ENCODE measurements at regions not wholly inside any gene's neighbourhood (a gene's known extent, or its start where the extent isn't known, plus 50 kb on each side); places are given as distances from the start of the nearest gene placed in this dataset.
"Not testable (repeated sequence)": the region's sequence is repeated elsewhere in the genome, so short reads cannot be mapped to it uniquely, and the experiment has no call there.

DNA sequence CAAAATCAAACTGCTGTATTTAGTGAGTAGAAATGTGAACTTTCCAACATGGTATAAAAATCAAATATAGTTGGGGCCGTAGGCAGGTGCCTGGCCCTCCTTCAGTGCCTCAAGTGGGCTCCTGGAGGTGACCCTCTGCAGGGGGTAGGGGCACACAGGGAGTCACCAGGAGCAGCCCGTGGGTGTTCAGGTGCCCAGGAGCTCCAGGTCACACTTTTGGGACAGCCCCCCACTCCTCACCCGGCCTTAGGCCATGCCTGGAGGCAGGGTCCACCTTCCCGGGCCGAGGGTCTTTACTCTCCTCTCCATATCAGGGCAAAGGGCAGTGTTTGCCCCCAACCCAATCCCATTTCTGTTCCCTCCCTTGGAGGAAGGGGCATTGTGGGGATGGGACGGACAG is 108.0 kb upstream of the MTAP start:
- DNase-seq (ENCODE audit: low spot score) = no peak

GRCh38 chr9:21695443-21695842 is 107.0 kb upstream of the MTAP start:
- no peak for DNase-seq (ENCODE audit: low spot score)

DNA sequence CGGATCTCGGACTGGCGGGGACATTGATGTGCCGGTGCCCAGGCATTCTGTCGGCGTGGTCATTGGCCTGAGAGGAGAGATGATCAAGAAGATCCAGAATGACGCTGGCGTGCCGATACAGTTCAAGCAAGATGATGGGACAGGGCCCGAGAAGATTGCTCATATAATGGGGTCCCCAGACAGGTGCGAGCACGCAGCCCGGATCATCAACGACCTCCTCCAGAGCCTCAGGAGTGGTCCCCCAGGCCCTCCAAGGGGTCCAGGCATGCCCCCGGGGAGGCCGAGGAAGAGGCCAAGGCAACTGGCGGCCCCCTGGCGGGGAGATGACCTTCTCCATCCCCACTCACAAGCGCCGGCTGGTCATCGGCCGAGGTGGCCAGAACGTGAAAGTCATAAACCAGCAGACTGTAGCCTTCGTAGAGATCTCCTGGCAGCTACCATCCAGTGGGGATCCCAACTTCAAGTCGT is 106.5 kb upstream of the MTAP start:
- DNase-seq (ENCODE audit: low spot score) = no peak

DNA sequence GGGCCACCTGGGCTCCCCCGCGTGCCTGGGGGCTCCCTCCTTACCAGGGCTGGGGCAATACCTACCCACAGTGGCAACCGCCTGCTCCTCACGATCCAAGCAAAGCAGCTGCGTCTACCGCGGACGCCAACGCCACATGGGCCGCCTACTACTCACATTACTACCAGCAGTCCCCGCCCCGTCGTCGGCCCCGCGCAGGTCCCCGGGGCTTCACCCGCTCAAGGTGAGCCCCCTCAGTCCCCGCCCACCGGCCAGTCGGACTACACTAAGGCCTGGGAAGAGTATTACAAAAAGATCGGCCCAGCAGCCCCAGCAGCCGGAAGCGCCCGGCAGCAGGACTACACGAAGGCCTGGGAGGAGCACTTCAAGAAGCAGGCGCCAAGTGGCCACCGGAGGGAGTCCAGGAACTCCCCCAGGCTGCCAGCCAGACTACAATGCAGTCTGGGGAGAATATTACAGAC is 106.0 kb upstream of the MTAP start:
- DNase-seq (ENCODE audit: low spot score) = no peak

DNA sequence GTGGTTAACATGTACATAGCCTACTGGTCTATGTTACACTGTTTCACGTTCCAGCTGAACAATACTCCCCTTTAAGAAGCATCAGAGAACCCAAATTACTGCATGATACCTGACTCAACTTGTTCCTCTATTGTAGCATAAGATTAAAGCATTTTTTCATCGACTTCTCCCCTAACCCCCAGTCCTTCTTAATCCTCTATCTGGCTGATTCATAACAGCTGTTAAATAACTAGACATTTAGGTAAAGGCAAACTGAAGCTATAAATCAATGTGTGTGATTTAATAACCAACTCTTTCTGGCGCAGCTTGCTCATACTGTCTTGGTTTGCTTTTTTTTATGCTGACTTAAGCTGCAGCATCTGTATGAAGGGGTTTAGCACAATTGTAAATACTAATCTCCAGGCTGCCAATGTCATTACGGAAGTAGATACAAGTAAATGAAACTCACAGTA is 94.2 kb upstream of the MTAP start:
- DNase-seq (ENCODE audit: low spot score) = no peak

DNA sequence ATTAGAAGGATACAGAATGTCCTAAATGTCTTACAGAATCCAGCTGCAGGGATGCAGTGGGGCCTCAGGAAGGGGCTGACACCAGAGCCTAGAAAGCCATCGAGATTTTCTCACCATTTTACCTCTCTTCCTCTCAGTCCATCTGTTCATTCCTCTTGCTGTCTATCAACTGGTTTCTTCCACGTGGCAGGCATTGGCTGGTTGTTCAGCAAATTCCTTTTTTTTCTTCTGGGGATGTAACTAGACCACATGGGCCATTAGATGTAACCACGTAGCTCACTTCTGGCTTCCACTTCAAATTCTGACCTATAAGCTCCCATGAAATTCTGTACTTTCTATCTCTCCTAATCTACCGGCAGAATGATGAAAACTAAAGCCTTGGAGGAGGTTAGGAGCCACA is 93.6 kb upstream of the MTAP start:
- no peak for DNase-seq (ENCODE audit: low spot score)

- DNase-seq (ENCODE audit: low spot score) = peak; percentile 56
Observed at GRCh38 chr9:21709464-21710058, 92.9 kb upstream of the MTAP start.

DNA sequence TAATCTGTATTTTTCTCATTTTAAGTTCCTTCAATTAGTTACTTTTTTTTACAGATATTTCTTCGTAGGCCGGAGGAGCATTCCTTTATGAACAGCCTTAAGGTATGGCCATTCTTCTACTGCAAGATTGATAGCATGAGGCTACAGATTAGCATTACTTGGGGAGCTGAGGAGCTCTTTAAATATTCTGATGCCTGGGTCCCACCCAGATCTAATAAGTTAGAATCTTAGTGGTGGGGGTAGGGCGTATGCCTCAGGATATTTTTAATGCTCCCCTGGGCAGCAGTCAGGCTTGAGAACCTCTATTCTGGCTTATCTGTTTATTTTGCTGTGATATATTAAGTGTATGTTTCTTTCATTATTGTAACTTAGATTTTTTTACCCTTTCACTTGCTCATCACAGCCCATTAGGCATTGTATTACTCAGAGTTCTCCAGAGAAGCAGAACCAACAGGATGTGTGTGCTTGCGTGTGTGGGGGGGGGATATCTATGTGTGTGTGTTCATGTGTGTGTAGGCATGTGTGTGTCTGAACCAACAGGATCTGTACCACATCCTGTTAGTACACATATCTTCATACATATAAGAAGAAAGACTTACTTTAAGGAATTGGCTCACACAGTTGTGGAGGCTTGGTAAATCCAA is 91.8 kb upstream of the MTAP start:
- DNase-seq (ENCODE audit: low spot score) = peak; percentile 3

GRCh38 chr9:21711504-21711903 is 90.9 kb upstream of the MTAP start:
- no peak for DNase-seq (ENCODE audit: low spot score)

DNA sequence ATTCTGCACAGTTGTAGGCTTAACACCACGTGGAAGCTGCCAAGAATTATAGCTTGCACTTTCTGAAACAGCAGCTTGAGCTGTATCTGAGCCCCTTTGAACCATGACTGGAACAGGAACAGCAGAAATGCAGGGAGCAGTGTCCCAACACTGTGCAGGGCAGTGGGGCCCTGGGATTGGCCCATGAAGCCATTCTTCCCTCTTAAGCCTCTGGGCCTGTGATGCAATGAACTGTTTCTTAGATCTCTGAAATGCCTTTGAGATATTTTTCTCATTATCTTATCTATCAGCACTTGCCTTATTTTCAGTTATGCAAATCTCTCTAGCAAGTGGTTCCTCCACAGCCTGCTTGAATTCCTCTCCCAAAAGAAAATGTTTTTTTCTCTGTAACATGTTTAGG is 87.0 kb upstream of the MTAP start:
- no peak for DNase-seq (ENCODE audit: low spot score)

DNA sequence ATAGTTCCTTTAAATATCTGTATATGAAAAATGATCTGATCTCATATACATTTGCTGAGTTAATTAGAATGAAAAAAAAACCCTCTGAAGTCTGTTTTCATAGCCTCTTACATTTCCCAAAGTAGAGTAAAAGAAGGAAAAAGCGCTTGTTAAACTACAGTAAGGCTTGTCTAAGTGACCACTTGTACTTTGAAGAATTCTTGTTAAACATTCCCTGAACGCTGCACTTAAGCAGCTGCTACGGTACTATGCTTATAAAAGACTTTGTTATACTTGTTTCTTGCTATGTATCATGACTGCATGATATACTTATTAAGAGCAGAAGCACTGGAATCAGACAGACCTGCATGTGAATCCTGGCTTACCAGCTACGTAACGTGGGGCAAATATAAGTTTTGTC is 81.7 kb upstream of the MTAP start:
- DNase-seq (ENCODE audit: low spot score) = no peak

- not testable (repeated sequence) for DNase-seq (ENCODE audit: low spot score)
Observed at GRCh38 chr9:21727411-21727810, 75.0 kb upstream of the MTAP start.

DNA sequence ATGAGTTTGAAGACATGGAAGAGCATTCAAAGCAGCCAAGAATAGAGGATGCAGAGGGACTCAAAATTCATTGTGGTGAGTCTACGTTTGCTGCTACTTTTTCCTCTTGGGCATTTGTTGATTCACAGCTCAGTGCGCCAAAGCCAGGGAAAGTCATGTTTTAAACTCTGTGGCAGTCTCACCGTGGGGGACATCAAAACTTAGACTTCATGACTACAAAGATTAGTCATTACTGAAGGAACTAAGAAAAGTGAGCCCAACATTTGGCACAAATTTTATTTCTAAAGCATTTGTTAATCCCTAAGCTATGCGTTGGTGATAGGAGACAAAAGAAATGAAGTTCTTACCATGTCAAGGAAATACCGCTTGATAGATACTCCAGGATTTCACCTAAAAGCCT is 73.7 kb upstream of the MTAP start:
- DNase-seq (ENCODE audit: low spot score) = no peak

DNA sequence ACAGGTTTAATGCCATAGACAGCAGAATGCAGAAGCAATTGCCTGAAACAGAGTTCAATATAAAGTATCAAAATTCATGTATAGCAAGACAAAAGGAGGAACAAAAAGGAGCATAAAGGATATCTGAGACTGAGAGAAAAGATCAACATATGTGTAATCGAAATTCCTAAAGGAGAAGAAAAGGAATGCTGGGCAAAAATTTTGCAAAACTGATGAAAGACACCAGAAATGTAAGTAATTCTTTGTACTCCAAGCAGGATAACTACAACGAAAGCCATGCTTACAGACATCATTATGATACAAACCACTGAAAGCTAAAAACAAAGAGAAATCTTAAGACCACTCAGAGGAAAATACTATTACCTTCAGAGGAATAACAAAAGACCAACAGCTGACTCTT is 72.8 kb upstream of the MTAP start:
- no peak for DNase-seq (ENCODE audit: low spot score)

- DNase-seq (ENCODE audit: low spot score) = no peak
Observed at GRCh38 chr9:21730899-21731298, 71.5 kb upstream of the MTAP start.

- DNase-seq (ENCODE audit: low spot score) = no peak
Observed at GRCh38 chr9:21741151-21741550, 61.3 kb upstream of the MTAP start.

DNA sequence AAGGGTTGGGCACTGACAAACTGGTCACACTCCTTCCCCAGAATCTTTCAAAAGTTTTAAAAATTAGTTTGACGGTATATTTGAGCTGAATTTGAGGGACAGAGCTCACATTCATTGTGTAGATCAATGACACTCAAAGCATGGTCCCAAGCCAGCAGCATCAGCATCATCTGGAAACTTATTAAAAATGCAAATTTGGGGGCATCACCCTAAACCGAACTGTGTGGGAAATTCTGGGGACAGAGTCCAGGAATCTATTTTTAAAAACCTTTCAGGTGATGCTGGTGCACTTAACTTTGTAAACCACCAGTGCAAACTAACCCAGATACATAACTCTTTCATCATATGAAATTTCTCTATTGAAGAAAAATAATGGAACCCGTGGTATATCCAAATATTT is 58.1 kb upstream of the MTAP start:
- no peak for DNase-seq (ENCODE audit: low spot score)

GRCh38 chr9:21744841-21745240 is 57.6 kb upstream of the MTAP start:
- no peak for DNase-seq (ENCODE audit: low spot score)

DNA sequence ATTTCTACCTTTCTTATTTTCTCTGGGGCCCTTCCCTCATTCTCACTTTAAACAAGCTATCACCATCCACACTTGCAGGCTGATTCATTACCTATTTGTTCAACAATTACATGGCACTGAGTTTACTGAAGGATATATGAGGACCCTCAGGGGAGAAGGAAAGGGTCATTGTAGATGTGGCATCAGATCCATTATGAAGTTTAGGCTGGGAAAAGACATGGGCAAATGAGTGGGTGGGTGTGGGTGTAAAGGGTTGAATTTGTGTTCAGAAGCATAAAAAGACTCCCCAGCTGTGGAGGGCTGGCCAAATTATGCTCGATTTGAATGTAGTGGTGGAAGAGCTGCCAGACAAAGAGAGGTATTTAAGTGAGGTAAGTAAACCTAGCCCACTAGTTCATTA is 55.9 kb upstream of the MTAP start:
- DNase-seq (ENCODE audit: low spot score) = no peak

DNA sequence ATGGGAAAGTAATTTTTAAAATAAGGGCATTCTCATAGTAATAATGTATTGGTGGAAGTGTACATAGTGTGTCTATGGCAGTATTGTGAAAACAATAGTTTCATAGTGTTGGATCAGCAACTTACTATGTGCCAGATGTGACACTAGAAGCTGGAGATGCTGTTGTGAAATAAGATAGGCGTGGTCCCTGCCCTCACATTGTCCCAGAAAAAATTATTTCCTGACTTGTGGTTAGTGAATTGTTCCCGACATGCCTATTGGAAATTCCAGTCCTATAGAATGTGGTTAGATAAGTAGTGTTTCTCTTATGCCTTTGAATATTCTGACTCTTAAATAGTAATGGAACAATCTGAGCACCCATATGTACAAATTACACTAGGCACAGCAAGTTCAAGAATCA is 55.3 kb upstream of the MTAP start:
- no peak for DNase-seq (ENCODE audit: low spot score)

GRCh38 chr9:21750021-21750735 is 52.3 kb upstream of the MTAP start:
- DNase-seq (ENCODE audit: low spot score) = no peak

GRCh38 chr9:21751998-21752397 is 50.4 kb upstream of the MTAP start:
- DNase-seq (ENCODE audit: low spot score) = no peak
